ENCODE measurements at regions not wholly inside any gene's neighbourhood (a gene's known extent, or its start where the extent isn't known, plus 50 kb on each side); places are given as distances from the start of the nearest gene placed in this dataset.

GRCh38 chr1:36572142-36572715, 89.5 kb upstream of the CSF3R start:
- no peak for TF ChIP-seq CTCF (conservative IDR thresholded peaks at IDR 0.05)
- H3K4me3 Mint-ChIP-seq, result no peak overlapping the region
- no peaks in the 10 kb centered on the region for H3K36me3 Mint-ChIP-seq
- peaks cover 52% of the 10 kb centered on the region for H3K27me3 Mint-ChIP-seq
- H3K9me3 Mint-ChIP-seq, result no peaks in the 10 kb centered on the region
- no peak overlapping the region for H3K27ac Mint-ChIP-seq
- peaks cover 4% of the 10 kb centered on the region for H3K4me1 Mint-ChIP-seq (ENCODE audit: unreplicated experiment)
- no peak for DNase-seq (ENCODE audit: extremely low spot score, unreplicated experiment)

- no peaks in the 10 kb centered on the region for H3K9me3 Mint-ChIP-seq
- no peak overlapping the region for H3K27ac Mint-ChIP-seq
- no peak overlapping the region for H3K4me3 Mint-ChIP-seq
- no peaks in the 10 kb centered on the region for H3K4me1 Mint-ChIP-seq (ENCODE audit: unreplicated experiment)
- peaks cover 56% of the 10 kb centered on the region for H3K27me3 Mint-ChIP-seq
- H3K36me3 Mint-ChIP-seq, result no peaks in the 10 kb centered on the region
- no peak for TF ChIP-seq CTCF (conservative IDR thresholded peaks at IDR 0.05)
- no peak for DNase-seq (ENCODE audit: extremely low spot score, unreplicated experiment)
These were observed 88.4 kb upstream of the CSF3R start for GRCh38 chr1:36571106-36571505.

GRCh38 chr1:36570478-36571060, 87.9 kb upstream of the CSF3R start:
- no peak for TF ChIP-seq CTCF (conservative IDR thresholded peaks at IDR 0.05)
- Mint-ChIP-seq H3K27me3 (peaks cover 53% of the 10 kb centered on the region), H3K27ac (no peak overlapping the region), H3K4me3 (no peak overlapping the region), H3K4me1 (ENCODE audit: unreplicated experiment) (no peaks in the 10 kb centered on the region), H3K9me3 (no peaks in the 10 kb centered on the region), H3K36me3 (no peaks in the 10 kb centered on the region)
- no peak for DNase-seq (ENCODE audit: extremely low spot score, unreplicated experiment)

- no peak overlapping the region for H3K27ac Mint-ChIP-seq
- no peak overlapping the region for H3K4me3 Mint-ChIP-seq
- no peaks in the 10 kb centered on the region for H3K4me1 Mint-ChIP-seq (ENCODE audit: unreplicated experiment)
- no peak for TF ChIP-seq CTCF (conservative IDR thresholded peaks at IDR 0.05)
- no peaks in the 10 kb centered on the region for H3K9me3 Mint-ChIP-seq
- no peaks in the 10 kb centered on the region for H3K36me3 Mint-ChIP-seq
- no peak for DNase-seq (ENCODE audit: extremely low spot score, unreplicated experiment)
- H3K27me3 Mint-ChIP-seq, result peaks cover 50% of the 10 kb centered on the region
These were observed 87.3 kb upstream of the CSF3R start for GRCh38 chr1:36570006-36570405.

GRCh38 chr1:36567601-36568341, 85.1 kb upstream of the CSF3R start:
- H3K27me3 Mint-ChIP-seq, result peaks cover 40% of the 10 kb centered on the region
- no peaks in the 10 kb centered on the region for H3K4me1 Mint-ChIP-seq (ENCODE audit: unreplicated experiment)
- no peak for TF ChIP-seq CTCF (conservative IDR thresholded peaks at IDR 0.05)
- no peak overlapping the region for H3K4me3 Mint-ChIP-seq
- H3K9me3 Mint-ChIP-seq, result no peaks in the 10 kb centered on the region
- no peaks in the 10 kb centered on the region for H3K36me3 Mint-ChIP-seq
- no peak for DNase-seq (ENCODE audit: extremely low spot score, unreplicated experiment)
- H3K27ac Mint-ChIP-seq, result no peak overlapping the region

All from type B pancreatic cell (in vitro differentiated cells).